HG03103 (cell line): ENCODE measurements at regions not wholly inside any gene's neighbourhood (a gene's known extent, or its start where the extent isn't known, plus 50 kb on each side); places are given as distances from the start of the nearest gene placed in this dataset.
"Not testable (repeated sequence)": the region's sequence is repeated elsewhere in the genome, so short reads cannot be mapped to it uniquely, and the experiment has no call there.

Experiments
- ATAC-seq: cut with Tn5 transposase; IDR thresholded peaks from one replicate; pipeline ENCODE4 v1.9.1; 2021; ENCODE audit warnings: low read depth; ENCODE audit not compliant: unreplicated experiment

- ATAC-seq = no peak
Observed at GRCh38 chr1:90358448-90358847, 358.7 kb downstream of the BARHL2 start.

- no peak for ATAC-seq
Observed at GRCh38 chr1:90357995-90358394, 359.1 kb downstream of the BARHL2 start.

GRCh38 chr1:90356991-90357390 lies 360.1 kb downstream of the BARHL2 start:
- ATAC-seq = no peak

- no peak for ATAC-seq
Observed at GRCh38 chr1:90356101-90356500, 361.0 kb downstream of the BARHL2 start.

GRCh38 chr1:90354704-90355103 lies 359.8 kb downstream of the ZNF326 start:
- no peak for ATAC-seq

- ATAC-seq = no peak
Observed at GRCh38 chr1:90351019-90351418, 356.1 kb downstream of the ZNF326 start.

- ATAC-seq = no peak
Observed at GRCh38 chr1:90349510-90349909, 354.6 kb downstream of the ZNF326 start.

GRCh38 chr1:90348934-90349333 lies 354.0 kb downstream of the ZNF326 start:
- no peak for ATAC-seq

- ATAC-seq = not testable (repeated sequence)
Observed at GRCh38 chr1:90348459-90348858, 353.5 kb downstream of the ZNF326 start.

GRCh38 chr1:90347366-90347765 lies 352.5 kb downstream of the ZNF326 start:
- ATAC-seq = no peak

- ATAC-seq = no peak
Observed at GRCh38 chr1:90346757-90347156, 351.8 kb downstream of the ZNF326 start.

- ATAC-seq = no peak
Observed at GRCh38 chr1:90346349-90346748, 351.4 kb downstream of the ZNF326 start.

GRCh38 chr1:90344963-90345730 lies 350.2 kb downstream of the ZNF326 start:
- ATAC-seq = no peak

GRCh38 chr1:90341516-90341915 lies 346.6 kb downstream of the ZNF326 start:
- no peak for ATAC-seq

- no peak for ATAC-seq
Observed at GRCh38 chr1:90340606-90341005, 345.7 kb downstream of the ZNF326 start.

GRCh38 chr1:90339811-90340210 lies 344.9 kb downstream of the ZNF326 start:
- ATAC-seq = no peak

- ATAC-seq = no peak
Observed at GRCh38 chr1:90336552-90337324, 341.8 kb downstream of the ZNF326 start.

- ATAC-seq = no peak
Observed at GRCh38 chr1:90335558-90335957, 340.6 kb downstream of the ZNF326 start.

GRCh38 chr1:90334137-90334536 lies 339.2 kb downstream of the ZNF326 start:
- no peak for ATAC-seq

- ATAC-seq = no peak
Observed at GRCh38 chr1:90325168-90325567, 330.3 kb downstream of the ZNF326 start.

- no peak for ATAC-seq
Observed at GRCh38 chr1:90322186-90322585, 327.3 kb downstream of the ZNF326 start.

- no peak for ATAC-seq
Observed at GRCh38 chr1:90319918-90320317, 325.0 kb downstream of the ZNF326 start.
